HEK293 (cell line): ENCODE measurements at regions not wholly inside any gene's neighbourhood (a gene's known extent, or its start where the extent isn't known, plus 50 kb on each side); places are given as distances from the start of the nearest gene placed in this dataset.

Experiments used
- FEZF1 ChIP-seq: fragments of 450-650 bp; formaldehyde crosslinking; IDR thresholded peaks from 2 replicates; pipeline ENCODE4 v1.5.1; 2016; ENCODE audit warnings: missing biosample characterization, missing genetic modification characterization
- IKZF3 ChIP-seq: fragments of 450-650 bp; IDR thresholded peaks from 2 replicates; pipeline ENCODE4 v1.5.0; 2018; ENCODE audit warnings: missing biosample characterization, mild to moderate bottlenecking, missing genetic modification characterization, moderate library complexity
- KLF16 ChIP-seq: fragments of 450-650 bp; formaldehyde crosslinking; IDR thresholded peaks from 2 replicates; pipeline ENCODE4 v1.5.1; 2017; ENCODE audit warnings: missing biosample characterization, missing genetic modification characterization
- SP3 ChIP-seq: fragments of 450-650 bp; formaldehyde crosslinking; IDR thresholded peaks from 2 replicates; pipeline ENCODE4 v1.5.1; 2016; ENCODE audit warnings: missing biosample characterization, missing genetic modification characterization
- SP7 ChIP-seq: fragments of 450-650 bp; formaldehyde crosslinking; IDR thresholded peaks from 2 replicates; pipeline ENCODE4 v1.5.1; 2016; ENCODE audit warnings: missing biosample characterization, missing genetic modification characterization
- ZBTB20 ChIP-seq: fragments of 450-650 bp; formaldehyde crosslinking; IDR thresholded peaks from 2 replicates; pipeline ENCODE4 v1.5.1; 2016; ENCODE audit warnings: missing biosample characterization, missing genetic modification characterization
- ZBTB48 ChIP-seq: fragments of 450-650 bp; formaldehyde crosslinking; IDR thresholded peaks from 2 replicates; pipeline ENCODE4 v1.5.1; 2016; ENCODE audit warnings: missing biosample characterization, missing genetic modification characterization
- ZBTB7A ChIP-seq: fragments of 450-650 bp; formaldehyde crosslinking; IDR thresholded peaks from 2 replicates; pipeline ENCODE4 v1.5.1; 2016; ENCODE audit warnings: low read depth, missing biosample characterization, missing genetic modification characterization
- ZFP37 ChIP-seq: fragments of 450-650 bp; formaldehyde crosslinking; IDR thresholded peaks from 2 replicates; pipeline ENCODE4 v1.5.1; 2016; ENCODE audit warnings: missing biosample characterization, missing genetic modification characterization
- ZNF184 ChIP-seq: fragments of 450-650 bp; IDR thresholded peaks from 2 replicates; pipeline ENCODE4 v1.5.1; 2018; ENCODE audit warnings: missing biosample characterization, mild to moderate bottlenecking, missing genetic modification characterization
- ZNF24 ChIP-seq: fragments of 450-650 bp; formaldehyde crosslinking; IDR thresholded peaks from 2 replicates; pipeline ENCODE4 v1.5.1; 2016; ENCODE audit warnings: missing biosample characterization, missing genetic modification characterization
- ZNF341 ChIP-seq: fragments of 450-650 bp; formaldehyde crosslinking; IDR thresholded peaks from 2 replicates; pipeline ENCODE4; 2016; ENCODE audit warnings: low read depth, missing biosample characterization, missing genetic modification characterization
- ZNF391 ChIP-seq: fragments of 450-650 bp; formaldehyde crosslinking; IDR thresholded peaks from 2 replicates; pipeline ENCODE4 v1.5.1; 2016; ENCODE audit warnings: low read depth, missing biosample characterization, missing genetic modification characterization, borderline replicate concordance
- ZNF423 ChIP-seq: fragments of 450-650 bp; formaldehyde crosslinking; IDR thresholded peaks from 2 replicates; pipeline ENCODE4 v1.5.1; 2016; ENCODE audit warnings: missing biosample characterization, missing genetic modification characterization
- ZNF558 ChIP-seq: fragments of 450-650 bp; formaldehyde crosslinking; IDR thresholded peaks from 2 replicates; pipeline ENCODE4 v1.5.1; 2016; ENCODE audit warnings: missing biosample characterization, missing genetic modification characterization
- ZNF600 ChIP-seq: fragments of 450-650 bp; formaldehyde crosslinking; IDR thresholded peaks from 2 replicates; pipeline ENCODE4 v1.5.1; 2016; ENCODE audit warnings: missing biosample characterization, missing genetic modification characterization
- ZNF610 ChIP-seq: fragments of 450-650 bp; formaldehyde crosslinking; IDR thresholded peaks from 2 replicates; pipeline ENCODE4 v1.5.1; 2016; ENCODE audit warnings: missing biosample characterization, missing genetic modification characterization, borderline replicate concordance
- ZNF76 ChIP-seq: fragments of 450-650 bp; formaldehyde crosslinking; IDR thresholded peaks from 2 replicates; pipeline ENCODE4; 2016; ENCODE audit warnings: low read depth, missing biosample characterization, missing genetic modification characterization, borderline replicate concordance
- ZNF830 ChIP-seq: fragments of 450-650 bp; IDR thresholded peaks from 2 replicates; pipeline ENCODE4 v1.5.0; 2018; ENCODE audit warnings: missing biosample characterization, missing genetic modification characterization, low read depth, mild to moderate bottlenecking, moderate library complexity
- ZSCAN23 ChIP-seq: fragments of 450-650 bp; formaldehyde crosslinking; IDR thresholded peaks from 2 replicates; pipeline ENCODE4 v1.5.1; 2016; ENCODE audit warnings: missing biosample characterization, missing genetic modification characterization
- ZXDB ChIP-seq: fragments of 450-650 bp; formaldehyde crosslinking; IDR thresholded peaks from 2 replicates; pipeline ENCODE4 v1.5.1; 2016; ENCODE audit warnings: missing biosample characterization, missing genetic modification characterization
- TF ChIP-seq, protein P1 (sequence below): IDR thresholded peaks from 2 replicates; pipeline ENCODE4 v1.6.1; 2011; ENCODE audit warnings: mild to moderate bottlenecking, low read depth, low read length, borderline replicate concordance
- TF ChIP-seq, protein P2 (sequence below): fragments of 450-650 bp; formaldehyde crosslinking; IDR thresholded peaks from 2 replicates; pipeline ENCODE4 v1.5.1; 2016; ENCODE audit warnings: missing biosample characterization, missing genetic modification characterization
- TF ChIP-seq, protein P3 (sequence below): fragments of 450-650 bp; formaldehyde crosslinking; IDR thresholded peaks from 2 replicates; pipeline ENCODE4 v1.5.1; 2016; ENCODE audit warnings: missing biosample characterization, missing genetic modification characterization
- TF ChIP-seq, protein P4 (sequence below): fragments of 450-650 bp; formaldehyde crosslinking; IDR thresholded peaks from 2 replicates; pipeline ENCODE4 v1.5.1; 2016; ENCODE audit warnings: missing biosample characterization, missing genetic modification characterization
- TF ChIP-seq, protein P5 (sequence below): fragments of 450-650 bp; formaldehyde crosslinking; IDR thresholded peaks from 2 replicates; pipeline ENCODE4 v1.5.1; 2016; ENCODE audit warnings: missing biosample characterization, missing genetic modification characterization
- TF ChIP-seq, protein P6 (sequence below): fragments of 450-650 bp; formaldehyde crosslinking; IDR thresholded peaks from 2 replicates; pipeline ENCODE4 v1.5.1; 2017; ENCODE audit warnings: missing biosample characterization, missing genetic modification characterization
- TF ChIP-seq, protein P7 (sequence below): fragments of 450-650 bp; formaldehyde crosslinking; IDR thresholded peaks from 2 replicates; pipeline ENCODE4 v1.5.1; 2016; ENCODE audit warnings: missing biosample characterization, missing genetic modification characterization
- TF ChIP-seq, protein P8 (sequence below): fragments of 450-650 bp; formaldehyde crosslinking; IDR thresholded peaks from 2 replicates; pipeline ENCODE4 v1.5.1; 2016; ENCODE audit warnings: missing biosample characterization, missing genetic modification characterization

DNA sequence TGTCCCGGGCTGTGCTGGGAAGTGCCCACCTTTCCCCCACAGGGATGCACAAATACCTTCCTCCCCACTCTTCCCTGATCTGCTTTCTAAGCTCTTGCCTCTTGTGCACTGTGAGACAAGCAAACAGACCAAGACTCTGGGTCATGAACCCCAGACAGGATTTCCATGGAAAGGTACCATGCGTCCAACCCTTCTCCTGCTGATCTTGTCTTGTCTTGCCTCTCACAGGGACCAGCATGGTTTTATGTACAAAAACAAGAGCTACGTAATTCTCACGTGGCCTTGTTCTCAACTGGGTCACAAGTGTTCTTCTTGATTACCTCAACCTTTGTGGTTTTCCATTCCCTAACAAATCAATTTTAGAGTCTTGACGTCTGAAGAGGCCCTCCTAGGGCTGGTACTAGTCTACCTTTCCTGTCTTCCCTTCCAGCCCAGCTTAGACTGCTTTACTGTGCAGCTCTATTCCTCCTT is 176.5 kb upstream of the MAP3K1 start (continued):
- TF ChIP-seq, protein P1, sequence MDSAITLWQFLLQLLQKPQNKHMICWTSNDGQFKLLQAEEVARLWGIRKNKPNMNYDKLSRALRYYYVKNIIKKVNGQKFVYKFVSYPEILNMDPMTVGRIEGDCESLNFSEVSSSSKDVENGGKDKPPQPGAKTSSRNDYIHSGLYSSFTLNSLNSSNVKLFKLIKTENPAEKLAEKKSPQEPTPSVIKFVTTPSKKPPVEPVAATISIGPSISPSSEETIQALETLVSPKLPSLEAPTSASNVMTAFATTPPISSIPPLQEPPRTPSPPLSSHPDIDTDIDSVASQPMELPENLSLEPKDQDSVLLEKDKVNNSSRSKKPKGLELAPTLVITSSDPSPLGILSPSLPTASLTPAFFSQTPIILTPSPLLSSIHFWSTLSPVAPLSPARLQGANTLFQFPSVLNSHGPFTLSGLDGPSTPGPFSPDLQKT: no peak
- TF ChIP-seq ZFP37 (tag by site-specific recombination) (peak; percentile 43; the same call in 1 of the 2 replicates), ZNF600 (tag by site-specific recombination) (peak; percentile 95), FEZF1 (tag by site-specific recombination) (peak; percentile 59; the same call in 1 of the 2 replicates), ZNF830 (tag by site-specific recombination) (no peak), ZNF184 (0 out of 2 replicates have a peak, but pooled peaks have one; percentile 30), ZNF610 (tag by site-specific recombination) (no peak), ZXDB (peak; percentile 92), ZNF558 (tag by site-specific recombination) (peak; percentile 20; the same call in 1 of the 2 replicates), ZNF423 (tag by site-specific recombination) (no peak), IKZF3 (tag by site-specific recombination) (peak; percentile 81; the same call in 1 of the 2 replicates), KLF16 (tag by site-specific recombination) (no peak), ZNF391 (tag by site-specific recombination) (peak; percentile 19; the same call in 1 of the 2 replicates), ZBTB7A (no peak), ZNF76 (tag by site-specific recombination) (0 out of 2 replicates have a peak, but pooled peaks have one; percentile 27), ZNF24 (peak; percentile 86), ZBTB20 (tag by site-specific recombination) (0 out of 2 replicates have a peak, but pooled peaks have one; percentile 71), SP7 (peak; percentile 94), ZNF341 (tag by site-specific recombination) (peak; percentile 74), ZSCAN23 (tag by site-specific recombination) (peak; percentile 64; the same call in 1 of the 2 replicates), SP3 (tag by site-specific recombination) (peak; percentile 42), ZBTB48 (tag by site-specific recombination) (peak; percentile 88)
- TF ChIP-seq, protein P2, sequence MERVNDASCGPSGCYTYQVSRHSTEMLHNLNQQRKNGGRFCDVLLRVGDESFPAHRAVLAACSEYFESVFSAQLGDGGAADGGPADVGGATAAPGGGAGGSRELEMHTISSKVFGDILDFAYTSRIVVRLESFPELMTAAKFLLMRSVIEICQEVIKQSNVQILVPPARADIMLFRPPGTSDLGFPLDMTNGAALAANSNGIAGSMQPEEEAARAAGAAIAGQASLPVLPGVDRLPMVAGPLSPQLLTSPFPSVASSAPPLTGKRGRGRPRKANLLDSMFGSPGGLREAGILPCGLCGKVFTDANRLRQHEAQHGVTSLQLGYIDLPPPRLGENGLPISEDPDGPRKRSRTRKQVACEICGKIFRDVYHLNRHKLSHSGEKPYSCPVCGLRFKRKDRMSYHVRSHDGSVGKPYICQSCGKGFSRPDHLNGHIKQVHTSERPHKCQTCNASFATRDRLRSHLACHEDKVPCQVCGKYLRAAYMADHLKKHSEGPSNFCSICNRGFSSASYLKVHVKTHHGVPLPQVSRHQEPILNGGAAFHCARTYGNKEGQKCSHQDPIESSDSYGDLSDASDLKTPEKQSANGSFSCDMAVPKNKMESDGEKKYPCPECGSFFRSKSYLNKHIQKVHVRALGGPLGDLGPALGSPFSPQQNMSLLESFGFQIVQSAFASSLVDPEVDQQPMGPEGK: peak; percentile 60; the same call in 1 of the 2 replicates
- TF ChIP-seq, protein P3, sequence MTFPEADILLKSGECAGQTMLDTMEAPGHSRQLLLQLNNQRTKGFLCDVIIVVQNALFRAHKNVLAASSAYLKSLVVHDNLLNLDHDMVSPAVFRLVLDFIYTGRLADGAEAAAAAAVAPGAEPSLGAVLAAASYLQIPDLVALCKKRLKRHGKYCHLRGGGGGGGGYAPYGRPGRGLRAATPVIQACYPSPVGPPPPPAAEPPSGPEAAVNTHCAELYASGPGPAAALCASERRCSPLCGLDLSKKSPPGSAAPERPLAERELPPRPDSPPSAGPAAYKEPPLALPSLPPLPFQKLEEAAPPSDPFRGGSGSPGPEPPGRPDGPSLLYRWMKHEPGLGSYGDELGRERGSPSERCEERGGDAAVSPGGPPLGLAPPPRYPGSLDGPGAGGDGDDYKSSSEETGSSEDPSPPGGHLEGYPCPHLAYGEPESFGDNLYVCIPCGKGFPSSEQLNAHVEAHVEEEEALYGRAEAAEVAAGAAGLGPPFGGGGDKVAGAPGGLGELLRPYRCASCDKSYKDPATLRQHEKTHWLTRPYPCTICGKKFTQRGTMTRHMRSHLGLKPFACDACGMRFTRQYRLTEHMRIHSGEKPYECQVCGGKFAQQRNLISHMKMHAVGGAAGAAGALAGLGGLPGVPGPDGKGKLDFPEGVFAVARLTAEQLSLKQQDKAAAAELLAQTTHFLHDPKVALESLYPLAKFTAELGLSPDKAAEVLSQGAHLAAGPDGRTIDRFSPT (tag by site-specific recombination): peak; percentile 91
- TF ChIP-seq, protein P4, sequence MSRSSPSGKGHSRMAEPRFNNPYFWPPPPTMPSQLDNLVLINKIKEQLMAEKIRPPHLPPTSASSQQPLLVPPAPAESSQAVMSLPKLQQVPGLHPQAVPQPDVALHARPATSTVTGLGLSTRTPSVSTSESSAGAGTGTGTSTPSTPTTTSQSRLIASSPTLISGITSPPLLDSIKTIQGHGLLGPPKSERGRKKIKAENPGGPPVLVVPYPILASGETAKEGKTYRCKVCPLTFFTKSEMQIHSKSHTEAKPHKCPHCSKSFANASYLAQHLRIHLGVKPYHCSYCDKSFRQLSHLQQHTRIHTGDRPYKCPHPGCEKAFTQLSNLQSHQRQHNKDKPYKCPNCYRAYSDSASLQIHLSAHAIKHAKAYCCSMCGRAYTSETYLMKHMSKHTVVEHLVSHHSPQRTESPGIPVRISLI (tag by site-specific recombination): peak; percentile 87
- TF ChIP-seq, protein P5, sequence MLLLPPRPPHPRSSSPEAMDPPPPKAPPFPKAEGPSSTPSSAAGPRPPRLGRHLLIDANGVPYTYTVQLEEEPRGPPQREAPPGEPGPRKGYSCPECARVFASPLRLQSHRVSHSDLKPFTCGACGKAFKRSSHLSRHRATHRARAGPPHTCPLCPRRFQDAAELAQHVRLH (tag by site-specific recombination): 0 out of 2 replicates have a peak, but pooled peaks have one; percentile 19
- TF ChIP-seq, protein P6, sequence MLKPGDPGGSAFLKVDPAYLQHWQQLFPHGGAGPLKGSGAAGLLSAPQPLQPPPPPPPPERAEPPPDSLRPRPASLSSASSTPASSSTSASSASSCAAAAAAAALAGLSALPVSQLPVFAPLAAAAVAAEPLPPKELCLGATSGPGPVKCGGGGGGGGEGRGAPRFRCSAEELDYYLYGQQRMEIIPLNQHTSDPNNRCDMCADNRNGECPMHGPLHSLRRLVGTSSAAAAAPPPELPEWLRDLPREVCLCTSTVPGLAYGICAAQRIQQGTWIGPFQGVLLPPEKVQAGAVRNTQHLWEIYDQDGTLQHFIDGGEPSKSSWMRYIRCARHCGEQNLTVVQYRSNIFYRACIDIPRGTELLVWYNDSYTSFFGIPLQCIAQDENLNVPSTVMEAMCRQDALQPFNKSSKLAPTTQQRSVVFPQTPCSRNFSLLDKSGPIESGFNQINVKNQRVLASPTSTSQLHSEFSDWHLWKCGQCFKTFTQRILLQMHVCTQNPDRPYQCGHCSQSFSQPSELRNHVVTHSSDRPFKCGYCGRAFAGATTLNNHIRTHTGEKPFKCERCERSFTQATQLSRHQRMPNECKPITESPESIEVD (tag by site-specific recombination): peak; percentile 56; the same call in 1 of the 2 replicates
- TF ChIP-seq, protein P7, sequence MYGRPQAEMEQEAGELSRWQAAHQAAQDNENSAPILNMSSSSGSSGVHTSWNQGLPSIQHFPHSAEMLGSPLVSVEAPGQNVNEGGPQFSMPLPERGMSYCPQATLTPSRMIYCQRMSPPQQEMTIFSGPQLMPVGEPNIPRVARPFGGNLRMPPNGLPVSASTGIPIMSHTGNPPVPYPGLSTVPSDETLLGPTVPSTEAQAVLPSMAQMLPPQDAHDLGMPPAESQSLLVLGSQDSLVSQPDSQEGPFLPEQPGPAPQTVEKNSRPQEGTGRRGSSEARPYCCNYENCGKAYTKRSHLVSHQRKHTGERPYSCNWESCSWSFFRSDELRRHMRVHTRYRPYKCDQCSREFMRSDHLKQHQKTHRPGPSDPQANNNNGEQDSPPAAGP (tag by site-specific recombination): 0 out of 2 replicates have a peak, but pooled peaks have one; percentile 46
- TF ChIP-seq, protein P8, sequence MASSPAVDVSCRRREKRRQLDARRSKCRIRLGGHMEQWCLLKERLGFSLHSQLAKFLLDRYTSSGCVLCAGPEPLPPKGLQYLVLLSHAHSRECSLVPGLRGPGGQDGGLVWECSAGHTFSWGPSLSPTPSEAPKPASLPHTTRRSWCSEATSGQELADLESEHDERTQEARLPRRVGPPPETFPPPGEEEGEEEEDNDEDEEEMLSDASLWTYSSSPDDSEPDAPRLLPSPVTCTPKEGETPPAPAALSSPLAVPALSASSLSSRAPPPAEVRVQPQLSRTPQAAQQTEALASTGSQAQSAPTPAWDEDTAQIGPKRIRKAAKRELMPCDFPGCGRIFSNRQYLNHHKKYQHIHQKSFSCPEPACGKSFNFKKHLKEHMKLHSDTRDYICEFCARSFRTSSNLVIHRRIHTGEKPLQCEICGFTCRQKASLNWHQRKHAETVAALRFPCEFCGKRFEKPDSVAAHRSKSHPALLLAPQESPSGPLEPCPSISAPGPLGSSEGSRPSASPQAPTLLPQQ (tag by site-specific recombination): peak; percentile 79
